ENCODE measurements at regions not wholly inside any gene's neighbourhood (a gene's known extent, or its start where the extent isn't known, plus 50 kb on each side); places are given as distances from the start of the nearest gene placed in this dataset.
"Not testable (repeated sequence)": the region's sequence is repeated elsewhere in the genome, so short reads cannot be mapped to it uniquely, and the experiment has no call there.

DNA sequence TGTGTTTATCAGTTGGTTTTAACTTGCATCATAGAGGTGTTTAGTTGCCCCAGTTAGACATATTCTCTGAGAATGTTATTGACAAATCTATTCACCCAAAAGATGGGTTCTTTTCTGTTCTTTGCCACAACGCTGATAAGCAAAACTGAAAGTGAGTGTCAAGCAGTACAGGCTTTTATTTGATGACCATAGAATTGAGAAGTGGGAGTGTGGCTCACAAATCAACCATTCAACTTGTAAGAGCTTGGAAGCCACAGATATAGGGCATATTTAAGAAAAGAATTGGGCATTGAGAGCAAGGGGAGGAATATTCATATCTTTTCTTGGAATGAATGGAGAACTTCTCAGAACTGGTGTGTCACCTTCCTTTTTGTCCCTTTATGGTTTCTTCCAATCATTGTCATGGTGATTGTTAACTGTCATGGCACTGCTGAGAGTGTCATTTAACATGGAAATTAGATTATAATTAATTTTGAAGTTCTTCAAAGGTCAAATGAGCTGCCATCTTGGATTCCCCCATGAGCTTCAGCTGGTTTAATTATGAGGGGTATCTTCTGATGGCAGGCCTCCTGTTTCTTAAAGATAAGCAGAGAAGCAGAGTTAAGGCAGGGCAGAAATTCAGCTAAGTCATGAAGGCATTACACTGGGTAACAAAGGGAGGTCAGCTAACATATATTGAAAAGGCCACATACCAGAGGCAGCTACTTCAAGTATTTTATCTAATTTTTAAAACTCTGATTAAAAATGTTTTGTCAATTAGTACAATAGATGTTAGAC, 254.0 kb upstream of the HTR1E start:
- no peak overlapping the region for H3K27ac ChIP-seq
- TF ChIP-seq ZFX (IDR thresholded peaks at IDR 0.05; ENCODE audit: borderline replicate concordance): no peak
- TF ChIP-seq, protein P1, sequence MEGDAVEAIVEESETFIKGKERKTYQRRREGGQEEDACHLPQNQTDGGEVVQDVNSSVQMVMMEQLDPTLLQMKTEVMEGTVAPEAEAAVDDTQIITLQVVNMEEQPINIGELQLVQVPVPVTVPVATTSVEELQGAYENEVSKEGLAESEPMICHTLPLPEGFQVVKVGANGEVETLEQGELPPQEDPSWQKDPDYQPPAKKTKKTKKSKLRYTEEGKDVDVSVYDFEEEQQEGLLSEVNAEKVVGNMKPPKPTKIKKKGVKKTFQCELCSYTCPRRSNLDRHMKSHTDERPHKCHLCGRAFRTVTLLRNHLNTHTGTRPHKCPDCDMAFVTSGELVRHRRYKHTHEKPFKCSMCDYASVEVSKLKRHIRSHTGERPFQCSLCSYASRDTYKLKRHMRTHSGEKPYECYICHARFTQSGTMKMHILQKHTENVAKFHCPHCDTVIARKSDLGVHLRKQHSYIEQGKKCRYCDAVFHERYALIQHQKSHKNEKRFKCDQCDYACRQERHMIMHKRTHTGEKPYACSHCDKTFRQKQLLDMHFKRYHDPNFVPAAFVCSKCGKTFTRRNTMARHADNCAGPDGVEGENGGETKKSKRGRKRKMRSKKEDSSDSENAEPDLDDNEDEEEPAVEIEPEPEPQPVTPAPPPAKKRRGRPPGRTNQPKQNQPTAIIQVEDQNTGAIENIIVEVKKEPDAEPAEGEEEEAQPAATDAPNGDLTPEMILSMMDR (IDR thresholded peaks at IDR 0.05): no peak

DNA sequence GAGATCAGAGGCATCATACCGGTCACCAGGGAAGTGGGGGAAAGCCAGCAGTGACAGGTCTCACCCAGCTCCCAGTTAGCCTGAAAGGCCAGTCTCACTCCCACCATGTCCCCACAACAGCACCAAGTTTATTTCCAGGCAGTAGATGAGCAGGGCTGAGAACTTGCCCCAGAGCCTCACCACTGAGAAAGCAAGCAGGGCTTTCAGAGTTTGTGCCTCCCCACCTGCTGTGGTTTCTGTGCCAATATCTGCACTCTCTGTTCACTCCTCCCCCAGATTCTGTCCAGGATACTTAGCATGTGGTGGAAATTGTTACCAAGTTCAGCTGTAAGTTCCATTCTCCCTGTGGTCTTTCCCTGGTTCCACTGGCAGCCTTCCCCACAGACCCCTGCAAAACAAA, 255.0 kb upstream of the HTR1E start:
- H3K27ac ChIP-seq: no peak overlapping the region
- TF ChIP-seq ZFX (IDR thresholded peaks at IDR 0.05; ENCODE audit: borderline replicate concordance): no peak
- TF ChIP-seq, protein P1 (IDR thresholded peaks at IDR 0.05): no peak

DNA sequence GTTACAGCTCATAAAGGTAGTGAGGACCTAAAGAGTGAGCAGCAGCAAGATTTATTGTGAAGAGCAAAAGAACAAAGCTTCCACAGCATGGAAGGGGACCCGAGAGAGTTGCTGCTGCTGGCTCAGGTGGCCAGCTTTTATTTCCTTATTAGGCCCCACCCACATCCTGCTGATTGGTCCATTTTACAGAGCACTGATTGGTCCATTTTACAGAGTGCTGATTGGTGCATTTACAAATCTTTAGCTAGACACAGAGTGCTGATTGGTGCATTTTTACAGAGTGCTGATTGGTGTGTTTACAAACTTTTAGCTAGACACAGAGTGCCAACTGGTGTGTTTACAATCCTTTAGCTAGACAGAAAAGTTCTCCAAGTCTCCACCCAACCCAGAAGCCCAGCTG, 256.2 kb upstream of the HTR1E start:
- not testable (repeated sequence) for H3K27ac ChIP-seq

DNA sequence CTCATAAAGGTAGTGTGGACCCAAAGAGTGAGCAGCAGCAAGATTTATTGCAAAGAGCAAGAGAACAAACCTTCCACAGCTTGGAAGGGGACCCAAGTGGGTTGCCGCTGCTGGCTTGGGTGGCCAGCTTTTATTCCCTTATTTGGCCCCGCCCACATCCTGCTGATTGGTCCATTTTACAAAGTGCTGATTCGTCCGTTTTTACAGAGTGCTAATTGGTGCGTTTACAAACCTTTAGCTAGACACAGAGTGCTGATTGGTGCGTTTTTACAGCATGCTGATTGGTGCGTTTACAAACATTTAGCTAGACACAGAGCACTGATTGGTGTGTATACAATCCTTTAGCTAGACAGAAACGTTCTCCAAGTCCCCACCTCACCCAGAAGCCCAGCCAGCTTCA, 265.2 kb upstream of the HTR1E start:
- not testable (repeated sequence) for H3K27ac ChIP-seq

DNA sequence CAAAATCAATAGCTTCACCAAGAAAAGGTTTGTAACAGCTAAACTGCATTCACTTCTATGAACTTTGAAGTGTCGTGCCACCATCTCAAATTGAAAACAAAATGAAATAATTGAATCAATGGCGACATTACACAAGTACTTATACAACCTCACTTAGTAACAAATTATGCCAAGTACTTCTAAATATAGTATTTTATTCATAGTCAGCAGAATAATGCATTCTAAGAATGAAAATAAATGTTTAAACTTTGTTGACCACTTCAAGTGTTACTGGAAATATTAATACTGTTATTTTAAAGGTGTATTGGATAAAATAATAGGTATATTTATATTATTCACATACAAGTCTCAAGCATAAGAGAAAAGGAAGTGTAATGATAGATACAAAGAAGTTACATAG, 280.1 kb upstream of the HTR1E start:
- TF ChIP-seq ZFX (IDR thresholded peaks at IDR 0.05; ENCODE audit: borderline replicate concordance): no peak
- TF ChIP-seq, protein P1 (IDR thresholded peaks at IDR 0.05): no peak
- no peak overlapping the region for H3K27ac ChIP-seq

DNA sequence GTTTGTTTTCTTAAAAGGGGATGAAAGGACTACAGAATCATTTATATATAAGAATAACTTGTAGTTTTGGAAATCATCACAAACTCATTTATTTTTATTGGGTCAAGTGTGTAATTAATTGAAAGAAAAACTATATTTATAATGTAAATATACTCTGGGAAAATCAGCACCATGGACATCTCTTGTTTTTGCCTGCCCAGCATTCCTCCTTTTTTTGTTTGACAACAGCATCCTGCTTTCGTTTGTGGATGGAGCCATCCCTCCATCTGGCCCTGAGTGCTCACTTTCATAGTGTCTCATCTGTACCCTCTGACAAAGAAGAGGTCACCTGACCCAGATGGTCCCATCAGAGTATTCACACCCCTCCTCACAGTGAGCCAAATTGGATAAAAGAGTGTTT, 308.2 kb upstream of the HTR1E start:
- H3K27ac ChIP-seq: no peak overlapping the region
- TF ChIP-seq, protein P1 (IDR thresholded peaks at IDR 0.05): no peak
- no peak for TF ChIP-seq ZFX (IDR thresholded peaks at IDR 0.05; ENCODE audit: borderline replicate concordance)

DNA sequence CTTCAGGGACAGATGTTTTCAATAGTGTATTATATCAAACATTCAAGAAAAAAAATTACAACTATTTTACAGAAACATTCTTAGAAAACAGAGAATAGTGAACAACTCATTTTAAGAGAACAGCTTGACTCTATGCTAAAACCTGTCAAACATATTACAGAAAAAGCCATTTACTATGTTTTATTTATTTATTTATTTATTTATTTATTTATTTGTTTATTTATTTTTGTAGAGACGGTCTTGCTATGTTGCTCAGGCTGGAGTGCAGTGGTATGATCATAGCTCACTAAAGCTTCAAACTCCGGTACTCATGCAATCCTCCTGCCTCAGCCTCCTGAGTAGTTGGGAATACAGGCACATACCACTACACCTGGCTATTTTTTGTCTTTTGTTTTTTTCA, 317.9 kb upstream of the HTR1E start:
- TF ChIP-seq ZFX (IDR thresholded peaks at IDR 0.05; ENCODE audit: borderline replicate concordance): no peak
- TF ChIP-seq, protein P1 (IDR thresholded peaks at IDR 0.05): no peak

DNA sequence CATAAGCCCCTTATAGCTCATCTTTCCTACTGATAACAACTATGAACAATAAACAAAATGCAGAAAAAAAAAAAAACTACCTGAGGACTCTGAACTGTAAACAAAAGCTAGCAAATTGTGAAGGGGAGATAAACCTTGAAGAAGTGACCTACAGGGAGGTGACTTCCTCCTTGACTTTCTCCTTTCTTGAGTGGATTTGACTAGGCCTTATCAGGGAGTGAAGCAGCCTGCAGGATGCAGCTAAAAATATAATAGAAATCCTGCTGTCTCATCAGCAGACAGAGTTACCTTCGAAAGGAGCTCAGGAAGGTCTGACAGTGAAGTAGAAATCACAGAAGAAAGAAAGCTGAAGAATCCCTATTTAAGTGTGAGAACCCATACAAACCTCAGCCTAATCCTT, 322.0 kb upstream of the HTR1E start:
- H3K27ac ChIP-seq: no peak overlapping the region
- TF ChIP-seq, protein P1 (IDR thresholded peaks at IDR 0.05): no peak
- TF ChIP-seq ZFX (IDR thresholded peaks at IDR 0.05; ENCODE audit: borderline replicate concordance): no peak

More for the DNA sequence above, 317.9 kb upstream of the HTR1E start:
- no peak overlapping the region for H3K27ac ChIP-seq

Data from 22Rv1 (cell line).